ENCODE measurements at regions not wholly inside any gene's neighbourhood (a gene's known extent, or its start where the extent isn't known, plus 50 kb on each side); places are given as distances from the start of the nearest gene placed in this dataset.
"Not testable (repeated sequence)": the region's sequence is repeated elsewhere in the genome, so short reads cannot be mapped to it uniquely, and the experiment has no call there.

GRCh38 chr14:104250175-104250574, 111.8 kb downstream of the KIF26A start:
- DNase-seq: no peak

DNA sequence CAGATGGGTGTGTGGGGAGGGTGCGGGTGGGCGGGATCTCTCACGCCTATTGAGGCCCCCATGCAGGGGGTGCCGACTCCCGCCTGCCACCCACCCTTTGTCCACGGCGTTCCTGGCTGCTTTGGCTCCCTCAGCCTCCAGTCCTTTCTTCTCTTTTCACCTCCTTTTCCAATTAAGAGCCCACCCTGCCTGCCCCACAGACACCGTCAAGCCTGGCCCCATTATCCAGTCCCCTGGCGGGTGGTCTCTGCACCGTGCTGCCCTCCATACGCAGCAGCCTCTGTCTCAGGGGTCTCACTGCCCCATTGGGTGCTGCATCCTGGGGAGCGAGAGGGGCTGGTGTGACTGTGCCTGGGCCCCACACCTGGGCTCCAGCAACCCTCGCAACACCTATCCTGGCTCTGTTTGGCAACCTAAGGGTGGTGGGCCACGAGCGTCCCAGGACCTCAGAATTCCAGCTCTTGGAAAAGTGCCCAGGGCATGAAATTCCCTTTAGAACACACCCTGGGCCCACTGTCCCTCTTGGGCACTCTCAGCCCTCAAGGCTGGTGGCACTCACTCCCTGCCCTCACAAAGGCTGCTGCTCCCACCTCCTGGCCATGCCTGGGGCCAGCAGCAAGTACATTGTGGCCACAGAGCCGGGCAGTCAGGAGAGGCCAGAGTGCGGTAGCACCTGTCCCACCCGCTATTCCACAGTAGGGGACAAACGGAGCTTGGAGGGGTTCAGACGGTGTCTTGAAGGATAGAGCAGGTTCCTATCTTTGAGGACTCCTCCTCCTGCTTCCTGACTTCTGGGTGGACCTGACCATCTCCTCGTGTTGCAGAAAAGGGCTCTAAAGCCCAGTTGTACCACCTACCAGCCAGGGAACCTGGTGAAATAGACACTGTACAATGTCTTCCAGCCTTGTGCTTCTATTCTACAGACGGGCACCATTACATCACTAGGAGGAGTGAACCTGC, 114.1 kb downstream of the KIF26A start:
- no peak for DNase-seq

GRCh38 chr14:104253223-104253822, 114.9 kb downstream of the KIF26A start:
- no peak for DNase-seq

DNA sequence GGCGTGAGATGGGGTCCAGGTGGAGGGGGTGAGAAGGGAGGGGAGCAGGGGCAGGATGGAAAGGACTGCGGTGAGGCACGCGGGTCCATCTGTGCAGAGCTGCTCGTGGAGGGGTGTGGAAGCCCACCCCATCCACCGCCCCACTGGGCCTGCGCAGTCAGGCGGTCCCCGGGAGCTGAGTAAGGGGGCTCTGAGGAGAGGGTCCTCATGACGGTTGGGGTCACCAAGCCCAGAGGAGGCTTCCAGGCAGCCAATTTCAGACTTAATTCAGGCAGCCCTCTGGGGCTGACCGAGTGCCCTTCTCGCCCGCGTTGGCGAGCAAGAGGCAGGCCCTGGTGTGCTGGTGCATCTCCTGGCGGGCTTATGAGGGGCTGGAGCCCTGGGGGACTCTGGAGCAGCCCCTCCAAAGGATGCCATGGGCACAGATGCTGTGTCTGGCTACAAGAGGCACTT, 115.5 kb downstream of the KIF26A start:
- DNase-seq: no peak

DNA sequence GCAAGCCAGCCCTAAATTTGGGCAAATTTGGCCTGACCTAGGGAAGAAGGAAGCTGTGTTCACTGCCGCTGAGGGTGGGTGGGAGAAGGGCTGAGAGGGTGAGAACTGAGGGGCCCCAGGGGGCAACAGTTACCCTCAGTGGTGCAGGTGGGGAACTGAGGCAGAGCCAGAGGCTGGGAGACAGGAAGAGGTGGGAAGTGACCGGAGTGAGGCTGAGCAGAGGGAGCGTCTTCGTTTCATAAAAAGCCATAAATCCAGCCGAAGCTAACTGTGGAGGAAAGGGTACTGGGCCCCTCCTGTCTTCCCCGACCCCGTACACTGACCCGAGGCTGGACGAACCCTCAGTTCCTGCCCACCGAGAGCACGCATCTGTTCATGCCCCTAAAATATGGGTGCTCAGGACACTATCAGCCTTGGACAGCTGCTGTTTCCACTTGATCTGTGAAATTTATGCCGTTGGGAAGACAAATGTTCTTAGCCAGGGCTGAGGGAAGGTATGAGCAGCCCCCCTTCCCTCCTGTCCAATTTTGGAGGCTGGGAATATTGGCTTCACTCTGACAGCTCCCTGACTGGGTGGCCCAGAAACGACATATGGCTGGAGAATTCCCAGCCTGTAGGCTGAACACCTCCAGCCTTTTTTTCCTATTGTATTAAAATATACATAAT, 116.5 kb downstream of the KIF26A start:
- no peak for DNase-seq

DNA sequence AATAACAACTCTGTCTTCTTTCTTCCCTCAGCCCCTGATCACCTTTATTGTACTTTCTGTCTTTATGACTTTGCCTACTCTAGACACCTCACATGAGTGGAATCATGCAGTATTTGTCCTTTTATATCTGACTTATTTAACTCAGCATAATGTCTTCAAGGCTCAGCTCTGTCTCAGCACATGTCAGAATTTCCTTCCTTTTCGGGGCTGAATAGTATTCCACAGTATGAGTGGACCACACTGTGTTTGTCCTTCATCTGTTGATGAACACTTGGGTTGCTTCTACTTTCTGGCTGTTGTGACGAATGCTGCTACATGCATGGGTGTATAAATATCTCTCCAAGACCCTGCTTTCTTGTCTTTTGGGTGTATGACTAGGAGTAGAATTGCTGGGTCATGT, 117.6 kb downstream of the KIF26A start:
- DNase-seq: no peak

GRCh38 chr14:104262515-104263514, 124.4 kb downstream of the KIF26A start:
- no peak for DNase-seq

GRCh38 chr14:104263675-104264358, 125.4 kb downstream of the KIF26A start:
- DNase-seq: no peak

DNA sequence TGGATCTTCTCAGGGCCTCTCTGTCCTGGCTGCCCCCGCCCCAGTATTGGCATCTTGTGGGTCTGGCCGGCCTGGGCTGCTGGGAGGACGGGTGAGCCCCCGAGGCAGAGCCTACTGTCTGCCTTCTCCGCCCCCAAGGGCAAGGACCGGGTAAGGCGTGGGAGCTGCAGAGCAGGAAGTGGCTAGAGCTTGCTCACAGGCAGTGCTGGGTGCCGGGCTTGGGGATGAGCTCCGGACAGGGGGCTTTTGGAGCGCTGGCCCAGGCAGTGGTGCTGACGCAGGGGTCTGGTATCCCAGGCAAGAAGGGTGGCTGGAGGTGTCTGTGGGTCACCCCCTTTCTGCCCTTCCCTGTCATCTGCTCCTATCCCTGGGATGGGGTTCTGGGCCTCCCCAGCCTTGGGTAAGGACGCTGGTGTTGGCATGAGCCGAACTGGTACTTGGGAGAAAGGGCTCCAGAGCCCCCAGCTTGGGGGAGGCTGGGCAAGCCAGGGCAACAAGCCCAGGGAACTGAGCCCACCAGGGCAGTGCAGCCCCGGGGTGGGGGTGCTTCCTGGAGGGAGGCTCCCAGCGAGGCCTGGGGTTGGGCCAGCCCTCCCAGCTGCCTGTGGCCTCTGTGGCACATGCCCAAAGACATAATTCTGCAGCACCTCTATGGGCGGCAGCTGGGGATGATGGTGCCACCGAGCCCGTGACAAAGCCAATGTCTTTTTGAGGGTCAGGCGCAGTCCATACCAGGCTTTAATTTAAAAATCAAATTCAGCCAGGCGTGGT, 126.3 kb downstream of the KIF26A start:
- DNase-seq: no peak

DNA sequence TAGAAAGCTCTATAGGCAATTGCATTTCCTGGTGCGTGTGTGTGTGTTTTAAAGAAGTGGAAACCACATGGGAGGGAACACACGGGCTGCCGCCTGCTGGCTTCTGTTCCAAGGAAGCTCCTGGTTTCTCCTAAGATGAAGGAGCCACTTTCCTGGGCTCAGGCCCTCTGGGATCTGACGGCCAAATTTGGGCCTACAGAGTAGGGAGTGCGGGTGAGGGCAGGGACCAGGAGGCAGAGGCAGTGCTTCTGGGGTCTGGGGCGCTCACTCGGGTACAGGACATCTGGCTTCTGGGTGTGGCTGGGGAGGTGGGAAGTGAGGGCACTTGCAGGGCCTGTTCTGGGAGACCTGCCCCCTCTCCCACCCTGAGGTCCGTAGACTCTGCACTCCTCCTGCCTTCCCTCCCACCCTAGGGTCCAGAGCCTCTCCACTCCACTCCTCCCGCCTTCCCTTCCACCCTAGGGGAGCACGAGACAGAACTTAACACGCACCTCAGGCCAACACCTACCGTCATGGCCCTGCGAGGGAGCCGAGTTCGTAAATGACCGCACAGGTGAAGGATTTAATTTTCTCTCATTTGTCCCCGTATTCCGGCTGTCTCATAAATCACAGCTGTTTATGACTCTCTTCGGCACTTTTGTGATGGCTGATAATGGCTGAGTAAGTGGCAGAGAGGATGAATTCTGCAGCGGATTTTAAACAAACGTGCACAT, 127.7 kb downstream of the KIF26A start:
- no peak for DNase-seq

DNA sequence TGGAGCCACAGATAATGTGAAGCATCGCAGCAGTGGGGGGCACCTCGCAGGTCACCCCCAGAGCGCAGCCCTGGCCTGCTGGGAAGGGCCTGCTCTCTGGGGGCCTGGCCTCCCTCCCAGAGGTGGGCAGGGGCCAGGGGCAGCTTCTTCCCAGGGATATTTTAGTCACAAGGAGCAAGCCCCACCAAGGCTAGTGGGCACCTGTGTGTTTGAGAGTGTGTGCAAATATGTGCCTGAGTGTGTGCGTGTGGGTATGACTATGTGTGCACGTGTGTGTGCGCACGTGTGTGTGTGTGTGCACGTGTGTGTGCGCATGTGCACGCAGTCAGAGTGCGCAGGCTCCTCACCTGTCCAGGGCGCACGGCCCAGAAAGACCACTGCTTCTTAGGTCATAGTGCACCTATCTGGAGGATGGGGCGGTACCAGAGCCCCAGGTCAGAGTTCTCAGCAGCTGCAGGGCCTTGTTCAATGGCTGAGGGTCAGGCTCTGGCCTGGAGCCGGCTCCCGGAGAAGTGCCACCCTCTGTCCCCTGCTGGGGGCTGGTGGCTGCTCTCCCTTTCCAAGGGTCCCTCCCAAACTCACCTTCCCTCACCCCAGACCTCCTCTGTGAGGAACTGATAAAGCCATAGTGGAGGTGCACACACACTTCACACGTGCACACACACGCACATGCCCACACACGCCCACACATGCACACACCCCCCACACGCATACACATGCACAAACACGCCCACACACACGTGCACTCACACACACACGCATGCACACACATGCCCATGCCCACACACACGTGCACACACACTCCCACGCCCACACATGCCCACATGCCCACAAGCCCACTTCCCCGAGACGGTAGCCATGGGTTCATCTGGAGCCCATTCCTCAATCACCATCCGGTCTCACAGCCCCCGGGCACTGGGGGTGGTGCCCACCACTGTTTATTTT, 128.5 kb downstream of the KIF26A start:
- DNase-seq: no peak

GRCh38 chr14:104267895-104268294, 129.5 kb downstream of the KIF26A start:
- no peak for DNase-seq

DNA sequence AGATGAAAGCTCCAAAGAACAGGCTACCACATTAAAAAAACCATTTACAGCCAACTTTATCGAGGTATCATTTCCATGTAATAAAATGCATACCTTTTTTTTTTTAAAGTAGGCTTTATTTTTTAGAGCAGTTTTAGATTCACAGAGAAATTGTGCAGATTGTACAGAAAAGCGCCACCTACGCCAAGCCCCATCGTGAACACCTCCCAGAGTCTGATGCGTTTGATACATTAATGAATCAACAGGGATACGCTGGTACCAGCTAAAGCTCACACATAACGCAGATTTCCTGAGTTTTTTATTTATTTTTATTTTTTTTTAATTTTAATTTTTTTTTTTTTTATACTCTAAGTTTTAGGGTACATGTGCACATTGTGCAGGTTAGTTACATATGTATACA, 129.9 kb downstream of the KIF26A start:
- DNase-seq: no peak

DNA sequence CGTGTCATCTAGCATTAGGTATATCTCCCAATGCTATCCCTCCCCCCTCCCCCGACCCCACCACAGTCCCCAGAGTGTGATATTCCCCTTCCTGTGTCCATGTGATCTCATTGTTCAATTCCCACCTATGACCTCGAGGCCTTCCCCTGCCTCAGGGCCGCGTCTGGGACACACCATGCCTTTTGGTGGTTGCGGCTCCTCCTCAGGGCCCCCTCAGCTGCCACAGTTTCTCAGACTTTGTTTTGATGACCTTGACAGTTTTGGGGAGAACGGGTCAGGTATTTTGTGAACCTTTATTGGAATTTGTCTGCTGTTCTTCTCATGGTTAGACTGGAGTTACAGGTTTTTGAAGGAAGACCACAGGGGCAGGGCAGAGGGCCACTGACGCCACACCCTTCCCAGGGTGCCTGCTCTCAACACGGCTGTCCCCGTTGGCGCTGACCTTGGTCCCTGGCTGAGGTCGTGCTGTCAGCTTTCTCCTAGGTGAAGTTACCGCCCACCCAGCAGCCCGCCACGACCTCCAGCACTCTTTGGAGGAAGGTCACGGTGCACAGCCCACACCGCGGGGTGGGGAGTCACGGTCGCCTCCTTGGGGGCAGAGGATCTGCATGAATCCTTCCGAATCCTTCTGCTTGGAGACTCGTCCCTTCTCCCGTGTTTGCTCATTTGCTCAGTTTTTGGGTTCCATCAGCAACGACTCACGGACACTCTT, 130.5 kb downstream of the KIF26A start:
- no peak for DNase-seq

DNA sequence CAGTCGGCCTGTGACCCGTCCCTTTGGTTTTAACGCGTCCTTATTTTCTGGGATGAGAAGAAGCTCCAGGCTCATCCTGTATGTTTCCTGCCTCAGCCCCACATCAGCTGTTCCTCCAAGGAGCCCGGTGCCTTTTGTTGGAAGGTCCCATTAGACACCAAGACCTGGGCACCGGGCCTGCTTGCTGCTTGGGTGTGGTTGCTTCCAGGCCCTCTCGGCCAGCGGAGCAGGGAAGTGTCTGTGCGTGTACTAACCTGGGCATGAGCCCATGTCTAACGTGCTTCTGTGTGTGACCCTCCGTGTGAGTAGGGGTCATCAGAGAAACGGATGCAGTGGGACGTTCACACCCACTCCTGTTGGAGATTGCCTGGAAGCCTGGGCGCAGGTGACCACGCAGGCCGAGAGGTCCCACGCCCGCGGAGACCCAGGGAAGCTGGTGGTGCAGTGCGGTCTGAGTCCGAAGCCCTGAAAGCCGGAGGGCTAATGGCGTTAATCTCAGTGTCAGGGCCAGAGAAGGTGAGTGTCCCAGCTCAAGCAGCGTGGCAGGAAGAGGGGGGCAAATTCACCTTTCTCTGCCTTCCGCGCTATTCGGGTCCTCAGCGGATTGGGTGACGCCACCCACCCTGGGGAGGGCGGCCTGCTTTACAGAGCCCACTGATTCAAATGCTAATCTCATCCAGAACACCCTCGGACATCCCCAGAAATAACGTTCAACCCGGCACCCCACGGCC, 131.3 kb downstream of the KIF26A start:
- DNase-seq: not testable (repeated sequence)

GRCh38 chr14:104271391-104271790, 133.0 kb downstream of the KIF26A start:
- DNase-seq: no peak

- DNase-seq: peak; percentile 21
Measured at GRCh38 chr14:104274806-104275205, 136.4 kb downstream of the KIF26A start.
